Adrenal gland (tissue), 9 donors: ENCODE measurements at regions not wholly inside any gene's neighbourhood (a gene's known extent, or its start where the extent isn't known, plus 50 kb on each side); places are given as distances from the start of the nearest gene placed in this dataset.

Experiments used
- DNase-seq, 7 donors: peaks; one replicate each; pipeline ENCODE4 v3.0.0-alpha.2; 2019 to 2020
- H3K27ac ChIP-seq, 5 donors: fragments of 200-600 bp; sonication (generic) in 4 of 5; 1 replicate in 3 of 5; 2 replicates in 2 of 5; pipeline versions ENCODE4 v1.5.1 to v1.8.0; 2016 to 2020; ENCODE audit warnings: mild to moderate bottlenecking in 1 of 5
- H3K27me3 ChIP-seq: fragments of 200-600 bp; 2 replicates; pipeline ENCODE4 v1.8.0; 2021
- H3K36me3 ChIP-seq, 2 donors: fragments of 200-600 bp; replicated peaks in 1 of 2; 1 replicate in 1 of 2; 2 replicates in 1 of 2; pipeline versions ENCODE4 v1.5.1 to v1.8.0; 2018 to 2022
- H3K4me1 ChIP-seq, 2 donors: fragments of 200-600 bp; replicated peaks in 1 of 2; 1 replicate in 1 of 2; 2 replicates in 1 of 2; pipeline versions ENCODE4 v1.5.1 to v1.8.0; 2018 to 2021
- H3K4me3 ChIP-seq, 4 donors: fragments of 200-600 bp; sonication (generic) in 3 of 4; one replicate each; pipeline ENCODE4 v1.5.1; 2016 to 2018
- H3K9me3 ChIP-seq, 3 donors: fragments of 200-600 bp; sonication (generic) in 1 of 3; replicated peaks in 1 of 3; 1 replicate in 2 of 3; 2 replicates in 1 of 3; pipeline versions ENCODE4 v1.5.1 to v1.8.0; 2016 to 2021
- CTCF ChIP-seq, 6 experiments: fragments of 450-650 bp in 4 of 6; fragments of 200-600 bp in 2 of 6; sonication (generic) in 1 of 6; IDR thresholded peaks; 1 replicate in 5 of 6; 2 replicates in 1 of 6; pipeline versions ENCODE4 v1.5.1 to v1.8.0; 2016 to 2021; ENCODE audit warnings: antibody characterized with exemption in 6 of 6, mild to moderate bottlenecking in 2 of 6, moderate library complexity in 1 of 6
- POLR2A ChIP-seq, 2 donors: fragments of 450-650 bp; IDR thresholded peaks; one replicate each; pipeline ENCODE4 v1.6.1; 2017; ENCODE audit warnings: antibody characterized with exemption in 2 of 2, mild to moderate bottlenecking in 2 of 2, moderate library complexity in 1 of 2
- WGBS, 4 donors: extraction: QIAGEN DNeasy Blood & Tissue Kit in 2 of 4; methylation state at CpG; one replicate each; pipeline versions ENCODE4 v1.1.5 to v1.1.7; 2013 to 2017; 5-methylcytosine and 5-hydroxymethylcytosine counted together
- intact Hi-C, 2 donors: fragments of 100-400 bp; cut with DNase I; formaldehyde crosslinking; loops; one replicate each; pipeline versions ENCODE4 v1.14.1 to v1.15.0; 2022 to 2023
- donor health status: healthy with polysubstance abuse.
- donor health status: Bipolar disorder and iron deficiency.
- donor health status: DM: yes; HTN: yes; CAD: no.
- donor health status: DM: no; HTN: no; CAD: no.
- donor health status: DM: no; HTN: no; CAD: no.

- H3K9me3 ChIP-seq: peaks cover 0 to 6% (median 0%) of the 10 kb centered on the region in 3 donors
- no peak for DNase-seq
- no peak overlapping the region for H3K27ac ChIP-seq
- H3K4me1 ChIP-seq: no peaks in the 10 kb centered on the region
- no peaks in the 10 kb centered on the region for H3K27me3 ChIP-seq
- WGBS, 4 donors: 56 to 60% (median 59%) methylated on average over 4 of the region's 4 CpGs
- intact Hi-C loops: no loop called here
- no peak for TF ChIP-seq POLR2A (IDR thresholded peaks at IDR 0.05)
- TF ChIP-seq CTCF (IDR thresholded peaks at IDR 0.05): no peak
- H3K4me3 ChIP-seq: no peak overlapping the region
- H3K36me3 ChIP-seq: no peaks in the 10 kb centered on the region
Measured at GRCh38 chr6:113102761-113103160, 754.4 kb upstream of the MARCKS start.

GRCh38 chr6:113103634-113104361 lies 753.3 kb upstream of the MARCKS start:
- H3K36me3 ChIP-seq: no peaks in the 10 kb centered on the region
- peaks cover 0 to 6% (median 0%) of the 10 kb centered on the region in 3 donors for H3K9me3 ChIP-seq
- no peaks in the 10 kb centered on the region for H3K4me1 ChIP-seq
- 42 to 53% (median 50%) methylated on average over 4 of the region's 4 CpGs for WGBS, 4 donors
- TF ChIP-seq POLR2A (IDR thresholded peaks at IDR 0.05): no peak
- TF ChIP-seq CTCF (IDR thresholded peaks at IDR 0.05): no peak
- H3K27ac ChIP-seq: no peak overlapping the region
- H3K27me3 ChIP-seq: no peaks in the 10 kb centered on the region
- DNase-seq: no peak
- H3K4me3 ChIP-seq: no peak overlapping the region
- intact Hi-C loops: no loop called here

GRCh38 chr6:113104541-113104940 lies 752.6 kb upstream of the MARCKS start:
- Histone ChIP-seq H3K27ac (no peak overlapping the region), H3K4me3 (no peak overlapping the region), H3K27me3 (no peaks in the 10 kb centered on the region), H3K36me3 (no peaks in the 10 kb centered on the region), H3K9me3 (peaks cover 0 to 6% (median 0%) of the 10 kb centered on the region in 3 donors), H3K4me1 (no peaks in the 10 kb centered on the region)
- 56 to 64% (median 62%) methylated on average over 4 of the region's 4 CpGs for WGBS, 4 donors
- intact Hi-C loops: no loop called here
- DNase-seq: no peak
- TF ChIP-seq CTCF (IDR thresholded peaks at IDR 0.05): no peak
- no peak for TF ChIP-seq POLR2A (IDR thresholded peaks at IDR 0.05)

GRCh38 chr6:113104951-113105350 lies 752.2 kb upstream of the MARCKS start:
- H3K9me3 ChIP-seq: peaks cover 0 to 6% (median 0%) of the 10 kb centered on the region in 3 donors
- H3K27ac ChIP-seq: no peak overlapping the region
- no peak for DNase-seq
- intact Hi-C loops: no loop called here
- H3K4me1 ChIP-seq: no peaks in the 10 kb centered on the region
- no peak for TF ChIP-seq CTCF (IDR thresholded peaks at IDR 0.05)
- no peak for TF ChIP-seq POLR2A (IDR thresholded peaks at IDR 0.05)
- no peak overlapping the region for H3K4me3 ChIP-seq
- WGBS, 4 donors: 66 to 74% (median 73%) methylated on average over 3 of the region's 3 CpGs
- H3K27me3 ChIP-seq: no peaks in the 10 kb centered on the region
- H3K36me3 ChIP-seq: no peaks in the 10 kb centered on the region
